NCI-H1694 treated with DMSO at 0.1 percent for 48 hours (cell line): ENCODE measurements at regions not wholly inside any gene's neighbourhood (a gene's known extent, or its start where the extent isn't known, plus 50 kb on each side); places are given as distances from the start of the nearest gene placed in this dataset.
A peak's percentile ranks its signal among the peaks of the same experiment; 100 is the strongest.

Experiments used
- DNase-seq: peaks from one replicate; lab custom pipeline; 2025; lab: John Stamatoyannopoulos, UW

DNA sequence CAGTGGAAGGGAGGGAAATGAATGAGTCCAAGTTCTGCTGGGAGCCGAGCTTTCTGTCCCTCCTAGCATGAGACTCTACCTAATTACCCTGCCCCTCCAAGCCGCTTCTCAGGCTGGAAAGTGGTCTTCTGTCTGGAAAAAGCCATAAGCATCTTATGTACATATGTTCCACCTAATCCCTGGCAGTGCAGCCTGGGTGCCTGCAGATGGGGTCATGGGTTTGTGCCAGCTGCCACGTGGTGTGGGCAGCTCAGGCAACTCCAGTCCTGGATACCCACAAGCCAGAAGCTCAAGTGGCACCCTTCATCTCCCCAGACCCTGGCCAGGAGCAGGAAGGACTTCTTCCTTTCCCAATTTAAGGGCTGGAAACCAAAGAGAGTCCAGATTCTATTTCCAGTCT lies 253.1 kb downstream of the LY86 start:
- DNase-seq: peak; percentile 68

DNA sequence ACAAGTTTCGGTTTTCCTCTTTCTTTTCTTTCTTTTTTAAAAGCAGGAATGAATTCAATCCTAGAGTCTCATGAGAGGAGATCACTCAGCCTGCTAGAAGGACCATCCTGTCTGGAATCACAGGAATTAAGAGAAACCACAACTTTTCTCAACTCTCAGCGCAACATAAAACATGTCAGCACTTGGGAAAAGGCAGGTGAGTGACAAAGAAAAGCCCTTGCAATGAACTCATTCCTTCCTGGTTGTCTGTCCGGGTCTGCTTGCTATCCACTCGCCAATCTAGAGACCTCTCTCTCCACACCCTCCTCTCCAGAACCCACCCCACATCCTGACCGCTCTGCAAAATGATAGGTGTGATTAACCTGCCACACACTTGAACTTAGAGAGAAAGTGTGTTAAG lies 253.8 kb downstream of the LY86 start:
- no peak for DNase-seq

DNA sequence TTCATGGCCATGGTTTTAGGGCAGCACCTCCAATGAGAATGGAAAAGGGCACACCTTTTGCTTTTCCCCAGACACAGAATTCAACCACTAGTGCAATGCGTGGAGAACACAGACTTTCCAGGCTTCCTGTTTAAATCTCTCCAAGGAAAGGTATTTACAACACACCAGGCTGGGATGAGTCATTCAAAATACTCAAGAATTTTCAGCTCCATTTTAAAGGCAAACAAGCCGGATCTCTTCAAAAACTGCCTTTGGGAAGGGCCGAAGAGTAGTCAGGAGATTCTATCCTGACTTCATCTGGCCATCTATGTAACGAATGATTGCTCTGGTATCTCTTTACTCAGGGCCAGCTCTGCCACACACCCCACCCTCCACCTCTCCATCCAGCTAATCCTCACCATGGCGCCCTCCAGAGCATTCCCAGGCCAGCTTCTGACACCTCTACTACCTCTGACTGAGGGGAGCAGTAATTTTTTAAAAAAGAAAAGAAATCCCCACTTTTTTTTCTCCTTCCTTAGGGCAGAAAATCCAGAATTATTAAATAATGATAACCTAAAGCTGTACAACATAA lies 254.6 kb downstream of the LY86 start:
- DNase-seq: no peak

DNA sequence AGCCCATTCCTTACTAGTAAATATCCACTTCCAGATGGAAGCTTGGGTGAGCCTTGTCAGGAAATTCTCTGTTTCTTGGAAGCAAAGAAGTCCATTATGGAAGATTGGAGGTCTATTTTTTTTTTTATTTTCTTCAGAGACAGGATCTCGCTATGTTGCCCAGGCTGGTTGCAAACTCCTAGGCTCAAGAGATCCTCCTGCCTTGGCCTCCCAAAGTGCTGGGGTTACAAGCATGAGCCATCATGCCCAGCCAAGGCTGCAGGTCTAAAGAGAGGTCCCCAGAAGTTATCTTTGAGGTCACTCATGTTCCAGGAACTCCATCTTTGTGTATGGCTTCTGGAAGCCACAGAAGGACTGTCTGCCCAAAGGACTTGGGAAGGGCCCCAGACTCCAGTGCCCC lies 255.3 kb downstream of the LY86 start:
- no peak for DNase-seq

DNA sequence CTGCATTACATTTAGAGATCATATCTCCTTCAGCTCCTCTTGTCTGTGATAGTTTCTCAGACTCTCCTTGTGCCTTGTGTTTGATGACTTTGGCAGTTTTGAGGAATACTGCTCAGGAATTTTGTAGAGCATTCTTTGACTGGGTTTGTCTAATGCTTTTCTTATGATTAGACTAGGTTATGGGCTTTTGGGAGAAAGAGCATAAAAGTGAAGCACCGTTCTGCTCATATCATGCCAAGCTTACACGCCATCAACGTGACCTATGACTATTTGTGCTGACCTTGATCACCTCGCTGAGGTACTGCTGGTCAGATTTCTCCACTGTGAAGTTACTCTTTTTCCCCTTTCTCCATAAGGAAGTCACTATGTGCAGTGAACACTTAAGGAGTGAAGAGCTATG lies 256.0 kb downstream of the LY86 start:
- DNase-seq: no peak

DNA sequence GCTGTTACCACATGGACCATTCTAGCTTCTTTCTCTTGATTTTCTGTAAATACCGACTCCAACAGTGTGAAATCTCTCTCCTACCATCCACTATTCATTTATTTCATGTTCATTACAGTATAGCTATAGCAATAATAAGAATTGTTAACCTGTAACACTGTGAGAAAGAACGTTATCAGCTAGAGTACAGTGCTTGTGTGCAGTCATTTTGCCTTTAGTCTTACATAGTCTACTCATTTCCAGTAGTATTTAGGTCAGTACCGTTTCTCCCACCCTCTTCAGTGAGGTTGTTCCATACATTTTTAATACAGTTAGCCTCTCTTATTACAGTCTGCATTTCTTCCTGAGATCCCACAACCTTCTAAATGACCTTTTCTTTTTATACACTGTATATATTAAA lies 257.1 kb downstream of the LY86 start:
- no peak for DNase-seq

DNA sequence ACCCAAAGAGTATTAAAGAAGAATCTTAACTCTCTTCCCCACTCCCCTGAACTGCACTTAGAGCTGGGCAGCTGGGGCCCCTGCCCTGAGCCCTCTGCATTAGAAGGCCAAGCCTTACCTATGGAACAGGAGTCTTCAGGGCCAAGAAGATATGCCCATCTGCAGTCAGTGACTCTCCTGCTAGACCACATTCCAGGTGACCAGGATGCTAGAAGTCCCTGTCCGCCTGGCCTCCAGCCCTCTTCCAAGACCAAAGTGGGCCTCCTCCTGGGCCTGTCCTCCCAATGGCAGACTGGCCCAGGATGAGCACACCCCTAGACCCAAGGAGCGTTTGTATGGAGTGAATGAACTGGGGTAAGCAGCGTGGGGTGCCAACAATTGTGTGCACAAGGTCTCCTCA lies 259.1 kb downstream of the LY86 start:
- no peak for DNase-seq

DNA sequence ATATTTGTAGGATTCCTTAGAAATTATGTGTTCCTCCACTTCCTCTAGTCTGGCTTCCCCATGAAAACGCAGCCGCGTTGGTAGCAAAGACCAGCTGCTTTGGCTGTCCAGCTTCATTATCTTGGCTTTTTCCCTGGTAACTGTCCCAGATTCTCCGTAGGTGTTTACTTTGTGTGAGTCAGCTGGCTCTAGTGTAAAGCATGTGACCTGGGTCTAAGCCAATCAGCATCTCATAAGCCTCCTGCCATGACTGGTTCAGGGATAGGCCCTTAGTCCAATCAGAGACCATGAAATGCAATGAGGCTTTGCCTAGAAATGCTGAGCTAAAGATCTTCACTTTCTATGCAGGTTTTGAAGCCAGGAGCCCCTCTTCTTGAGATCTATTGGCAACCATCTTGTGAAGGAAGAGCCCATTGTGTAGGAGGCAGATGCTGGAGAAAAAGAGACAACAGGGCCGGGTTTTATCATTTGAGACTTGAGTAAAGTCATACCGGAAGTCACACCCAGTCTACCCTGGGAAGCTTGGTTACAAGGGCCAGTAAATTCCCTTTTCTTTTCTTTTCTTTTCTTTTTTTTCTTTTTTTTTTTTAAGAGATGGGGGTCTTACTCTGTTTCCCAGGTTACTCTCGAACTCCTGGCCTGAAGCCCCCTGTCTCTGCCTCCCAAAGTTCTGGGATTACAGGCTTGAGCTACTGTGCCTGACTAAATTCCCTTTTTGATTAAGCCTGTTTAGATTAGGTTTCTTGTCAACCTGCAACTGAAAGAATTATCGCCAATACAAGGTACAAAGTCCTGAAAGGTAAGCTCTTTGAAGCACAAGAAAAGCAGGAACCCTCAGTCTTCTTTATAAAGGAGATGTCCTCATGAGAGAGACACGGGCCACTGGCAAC lies 256.5 kb upstream of the RREB1 start:
- DNase-seq: no peak

DNA sequence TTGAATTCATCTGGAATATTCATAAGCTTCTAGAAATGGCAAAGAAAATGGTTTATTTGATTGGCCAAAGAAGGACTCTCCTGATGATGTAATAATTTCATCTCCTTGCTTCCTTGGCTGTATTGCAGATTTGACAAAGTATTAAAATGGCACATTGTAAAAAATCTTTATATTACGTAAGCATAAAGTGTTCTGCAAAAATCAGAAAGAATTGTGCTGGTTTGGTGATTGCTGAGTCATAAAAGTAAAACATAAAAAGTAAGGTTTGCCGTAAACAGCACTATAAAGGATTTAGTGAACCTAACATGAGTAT lies 255.9 kb upstream of the RREB1 start:
- no peak for DNase-seq

DNA sequence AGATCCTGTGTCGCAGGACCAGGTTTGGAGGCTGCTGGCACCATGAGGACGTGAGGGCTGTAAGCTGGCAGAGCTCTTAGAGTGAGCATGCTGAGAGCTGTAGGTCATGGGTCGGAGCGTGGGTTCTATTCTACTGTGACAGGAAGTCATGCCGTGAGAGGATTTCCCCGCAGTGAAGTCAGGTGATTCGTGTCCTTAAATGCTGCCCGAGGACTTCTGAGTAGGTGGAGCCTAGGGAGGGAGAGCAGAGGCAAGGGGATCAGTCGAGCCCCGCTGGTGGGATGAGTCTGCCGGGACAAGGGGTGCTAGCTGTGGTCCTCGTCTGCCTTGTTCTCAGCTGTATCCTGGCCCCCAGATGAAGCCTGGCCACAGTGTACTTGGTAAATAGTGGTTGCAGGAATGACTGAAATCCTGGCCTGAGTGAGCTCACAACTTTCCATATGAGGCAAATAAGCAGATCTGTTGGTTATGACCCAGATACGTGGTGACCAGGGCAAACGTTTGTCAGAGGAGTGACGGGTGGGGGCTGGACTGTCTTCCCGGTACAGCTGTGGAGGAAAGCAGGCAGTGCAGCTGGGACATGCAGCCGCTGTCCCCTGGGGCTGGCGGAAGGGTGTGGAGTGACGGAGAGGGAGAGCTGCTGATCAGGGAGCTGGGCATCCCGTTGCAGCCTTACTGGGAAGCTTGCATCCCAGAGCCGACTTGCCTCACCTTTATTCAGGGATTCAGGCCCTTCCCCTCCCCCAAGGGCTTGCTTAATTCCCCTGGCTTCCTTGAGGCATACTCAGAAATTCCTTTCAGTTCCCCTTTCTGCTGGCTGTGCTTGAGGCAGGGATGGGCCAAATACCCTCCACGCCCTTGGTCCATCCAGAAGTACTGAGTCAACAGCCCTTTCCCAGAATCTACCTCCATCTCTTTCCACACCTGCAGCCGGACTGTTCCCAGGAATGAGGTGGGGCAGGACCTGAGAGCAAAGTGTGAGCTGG lies 250.9 kb upstream of the RREB1 start:
- no peak for DNase-seq

DNA sequence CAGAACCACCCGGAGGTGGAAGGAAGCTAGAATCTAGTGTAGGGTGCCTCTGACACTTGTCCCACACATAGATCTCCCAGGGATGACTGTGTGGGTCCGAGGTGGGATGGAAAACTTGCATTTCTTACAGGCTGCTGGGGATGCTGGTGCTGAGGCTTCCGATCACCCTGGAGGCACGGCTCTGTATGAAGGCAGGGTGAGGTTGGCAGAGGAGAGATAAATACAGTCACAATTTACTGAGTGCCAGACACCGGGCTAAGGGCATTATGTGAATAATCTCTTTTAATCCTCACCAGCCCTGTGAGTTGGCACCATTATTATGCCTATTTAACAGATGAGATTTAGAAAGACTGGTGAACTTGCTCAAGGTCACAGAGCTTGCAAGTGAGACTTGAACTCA lies 250.2 kb upstream of the RREB1 start:
- no peak for DNase-seq

DNA sequence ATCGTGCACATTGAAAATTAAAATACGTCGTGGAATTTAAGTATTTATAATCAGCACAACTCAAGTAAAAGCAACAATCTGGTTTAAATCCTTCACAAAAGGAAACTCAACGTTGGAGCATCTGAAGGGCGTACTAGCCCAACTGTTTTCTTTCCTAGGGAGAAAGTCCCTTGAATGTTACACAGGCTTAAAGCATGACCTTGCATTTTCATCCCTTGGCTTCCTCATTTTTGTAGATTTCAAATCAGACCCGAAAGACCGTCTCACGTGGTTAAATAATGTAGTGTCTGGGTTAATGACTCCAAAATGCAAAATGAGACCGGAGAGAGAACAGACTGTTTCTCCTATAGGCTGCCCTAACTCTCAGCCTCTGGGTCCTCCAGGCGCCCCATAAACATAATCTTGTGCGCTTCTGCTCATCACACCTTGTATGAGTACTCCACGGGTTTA lies 249.2 kb upstream of the RREB1 start:
- no peak for DNase-seq

DNA sequence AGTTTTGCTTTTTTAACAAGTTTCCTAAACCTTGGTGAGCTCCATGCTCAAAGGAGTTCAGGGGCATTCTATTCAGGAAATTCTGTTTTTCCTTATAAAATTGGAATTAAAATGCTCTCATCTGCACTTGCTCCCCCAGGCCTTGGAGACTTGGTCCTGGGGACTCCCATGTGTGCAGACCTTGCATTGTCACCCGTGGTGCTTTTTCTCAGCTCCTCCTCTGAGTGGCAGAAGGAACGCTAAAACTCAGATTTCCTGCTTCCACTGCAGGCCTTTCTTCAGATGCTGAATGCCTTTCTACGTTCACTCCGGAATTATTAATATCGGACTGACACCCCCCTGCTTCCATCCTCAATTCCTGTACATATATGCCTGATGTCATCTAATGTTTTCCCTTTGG lies 248.7 kb upstream of the RREB1 start:
- no peak for DNase-seq

DNA sequence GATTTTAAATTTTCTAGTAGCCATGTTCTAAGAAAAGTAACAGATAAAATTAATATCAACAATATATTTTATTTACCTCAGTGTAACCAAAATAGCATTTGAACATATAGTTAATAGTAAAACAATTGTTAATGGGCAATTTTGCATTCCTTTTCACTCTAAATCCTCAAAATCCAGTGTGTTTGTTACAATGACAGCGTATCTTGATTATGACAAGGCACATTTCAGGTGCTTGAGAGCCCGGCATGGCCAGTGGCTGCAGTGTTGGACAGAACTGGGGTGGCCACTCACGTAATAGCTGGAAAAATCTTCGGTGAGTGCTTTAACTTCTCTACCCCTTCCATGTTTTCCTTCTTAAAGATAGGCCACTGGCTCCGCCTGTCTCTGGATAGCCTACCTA lies 248.0 kb upstream of the RREB1 start:
- no peak for DNase-seq

DNA sequence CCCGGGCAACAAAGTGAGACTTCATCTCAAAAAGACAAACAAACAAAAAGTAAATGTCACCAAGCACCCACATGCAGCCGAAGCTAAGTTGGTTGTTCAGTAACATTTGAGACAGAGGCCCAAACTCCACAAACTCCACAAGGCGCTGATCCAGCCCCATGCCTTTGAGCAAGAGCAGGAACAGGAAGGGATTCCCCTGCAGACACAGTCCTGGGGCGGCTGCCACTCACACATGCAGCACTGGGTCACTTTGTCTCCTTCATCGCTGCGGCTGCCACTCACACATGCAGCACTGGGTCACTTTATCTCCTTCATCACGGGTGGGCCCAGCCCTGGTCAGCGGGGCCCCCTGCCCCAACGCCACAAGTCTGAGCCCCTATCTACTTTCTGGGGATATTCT lies 246.9 kb upstream of the RREB1 start:
- no peak for DNase-seq

DNA sequence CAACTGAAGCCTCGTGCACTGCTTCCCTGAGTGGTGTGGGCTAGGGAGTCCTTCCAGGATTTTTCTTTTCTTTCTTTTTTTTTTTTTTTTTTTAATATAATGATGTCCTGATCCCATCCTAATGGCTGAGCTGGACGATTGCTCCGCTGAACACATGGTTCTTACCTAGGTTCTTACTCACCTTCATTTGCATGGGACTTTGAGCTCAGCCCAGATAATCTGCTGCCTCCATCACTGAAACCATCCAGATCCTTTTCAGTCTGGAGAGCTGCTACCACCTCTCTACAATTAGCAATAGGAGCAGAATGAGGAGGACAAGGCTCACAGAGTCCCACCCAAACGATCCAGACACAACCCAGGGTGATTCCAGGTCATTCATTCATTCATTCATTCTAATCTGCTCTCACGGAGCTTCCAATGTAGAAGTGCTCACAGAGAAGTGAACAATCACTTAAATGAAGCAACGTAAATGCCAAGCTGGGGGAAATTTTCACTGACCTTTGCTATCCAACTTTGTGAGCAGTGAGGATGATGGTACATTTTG lies 246.3 kb upstream of the RREB1 start:
- no peak for DNase-seq

DNA sequence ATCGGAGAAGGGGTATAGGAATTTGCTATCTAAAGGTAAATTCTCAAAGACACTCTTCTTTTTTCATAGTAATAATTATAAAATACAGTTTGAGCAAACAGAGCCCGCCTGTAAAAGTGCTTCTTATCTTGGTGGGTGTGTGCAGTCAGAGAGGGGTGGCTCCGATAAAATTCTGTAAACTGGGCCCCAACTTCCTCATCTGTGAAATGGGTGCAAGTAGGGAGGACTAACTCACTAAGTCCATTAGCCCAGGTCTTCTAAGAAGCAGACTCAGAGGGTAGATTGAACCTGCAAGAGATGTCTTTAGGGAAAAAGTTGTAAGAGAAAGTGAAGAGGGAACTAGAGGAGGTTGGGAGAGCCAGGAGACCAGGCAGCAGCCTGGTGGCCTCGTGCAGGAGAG lies 245.8 kb upstream of the RREB1 start:
- DNase-seq: no peak

DNA sequence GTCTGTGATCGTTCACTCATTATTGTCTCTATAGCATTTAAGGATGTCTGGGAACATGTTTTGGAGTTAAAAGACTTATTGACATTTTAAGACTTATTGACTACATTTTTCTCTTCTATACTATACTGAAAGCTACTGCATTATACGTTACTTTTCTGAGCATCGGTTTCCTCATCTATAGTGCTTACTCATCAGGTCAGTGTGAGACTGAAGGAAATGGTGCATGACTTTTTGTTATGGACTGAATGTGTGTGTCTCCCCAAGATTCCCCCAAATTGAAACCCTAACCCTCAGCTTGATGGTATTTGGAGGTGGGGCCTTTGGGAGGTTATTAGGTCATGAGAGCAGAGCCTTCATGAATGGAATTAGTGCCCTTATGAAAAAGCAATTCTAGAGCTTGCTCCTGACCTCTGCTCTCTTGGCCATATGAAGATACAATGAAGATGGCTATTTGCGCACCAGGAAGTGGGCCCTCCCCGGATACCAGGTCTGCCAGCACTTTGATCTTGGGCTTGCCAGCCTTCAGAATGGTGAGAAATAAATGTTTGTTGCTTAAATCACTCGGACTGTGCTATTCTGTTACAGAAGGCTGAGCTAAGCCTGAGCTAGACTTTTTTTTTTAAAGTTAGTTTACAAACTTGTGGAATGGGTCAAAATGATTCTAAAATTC lies 243.7 kb upstream of the RREB1 start:
- DNase-seq: no peak

DNA sequence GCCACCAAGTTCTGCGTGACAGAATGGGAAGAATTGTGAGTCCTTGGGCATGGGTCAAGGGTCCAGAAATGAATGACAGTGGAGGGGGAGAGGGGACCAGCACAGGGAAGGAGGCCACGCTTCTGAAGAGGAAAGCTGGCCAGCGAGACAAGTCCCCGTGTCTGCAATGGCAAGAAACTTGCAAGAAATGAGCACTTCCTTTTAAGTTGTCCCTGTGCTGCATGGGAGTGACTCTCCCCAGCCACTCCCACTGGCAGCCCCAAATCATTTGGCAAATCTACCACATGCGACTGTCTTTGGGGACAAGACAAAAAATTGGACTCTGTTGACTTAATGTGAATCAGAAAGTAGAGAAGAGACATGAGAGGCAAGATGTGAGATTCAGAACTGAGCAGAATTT lies 242.2 kb upstream of the RREB1 start:
- DNase-seq: no peak

DNA sequence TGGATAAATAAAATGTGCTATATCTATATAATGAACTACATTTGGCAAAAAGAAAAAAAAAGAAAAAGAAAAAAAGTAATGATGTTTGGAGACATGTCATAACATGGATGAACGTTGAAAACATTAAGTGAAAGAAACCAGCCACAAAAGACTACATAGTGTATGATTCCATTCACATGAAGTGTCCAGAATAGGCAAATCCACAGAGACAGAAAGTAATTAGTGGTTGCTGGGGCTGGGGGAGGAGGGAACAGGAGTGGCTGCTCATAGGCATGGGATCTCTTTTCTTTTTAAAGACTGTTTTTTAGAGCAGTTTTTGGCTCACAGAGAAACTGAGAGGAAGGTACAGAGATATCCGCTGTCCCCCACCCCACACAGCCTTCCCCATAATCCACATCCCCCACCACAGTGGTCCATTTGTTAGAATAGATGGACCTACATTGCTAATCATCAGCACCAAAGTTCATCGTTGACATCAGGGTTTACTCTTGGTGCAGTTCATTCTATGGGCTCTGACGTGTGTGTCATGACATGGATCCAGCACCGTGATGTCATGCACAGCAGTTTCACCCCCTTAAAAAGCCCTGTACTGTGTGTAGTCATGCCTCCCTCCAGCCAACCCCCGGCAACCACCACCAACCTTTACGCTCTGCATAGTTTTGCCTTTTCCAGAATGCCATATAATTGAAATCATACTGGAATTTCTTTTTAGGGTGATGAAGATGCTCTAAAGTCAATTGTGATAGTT lies 240.9 kb upstream of the RREB1 start:
- DNase-seq: no peak

DNA sequence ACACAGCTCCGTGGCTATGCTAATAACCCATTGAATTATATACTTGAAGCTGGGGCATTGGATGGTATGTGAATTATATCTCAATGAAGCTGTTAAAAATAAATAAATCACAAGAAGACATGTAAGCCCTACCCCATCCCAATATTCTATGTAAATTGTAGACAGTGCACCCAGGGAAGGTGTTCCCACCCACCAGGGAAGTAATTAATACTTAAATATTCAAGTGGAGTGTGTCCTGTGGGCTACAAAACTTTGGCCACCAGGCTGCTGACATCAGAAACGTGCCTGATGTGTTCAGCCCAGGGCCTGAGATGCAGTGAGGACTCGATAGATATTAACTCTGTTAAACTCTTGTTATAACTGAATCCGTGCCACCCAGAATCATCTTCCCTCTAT lies 240.4 kb upstream of the RREB1 start:
- no peak for DNase-seq
